ENCODE measurements at regions not wholly inside any gene's neighbourhood (a gene's known extent, or its start where the extent isn't known, plus 50 kb on each side); places are given as distances from the start of the nearest gene placed in this dataset.
"Not testable (repeated sequence)": the region's sequence is repeated elsewhere in the genome, so short reads cannot be mapped to it uniquely, and the experiment has no call there.

- DNase-seq (ENCODE audit: low spot score), result no peak
Measured at GRCh38 chr21:15119486-15119885, 54.7 kb upstream of the NRIP1 start.

- DNase-seq (ENCODE audit: low spot score), result no peak
Measured at GRCh38 chr21:15121097-15121654, 56.4 kb upstream of the NRIP1 start.

- DNase-seq (ENCODE audit: low spot score), result no peak
Measured at GRCh38 chr21:15121655-15122120, 56.9 kb upstream of the NRIP1 start.

- DNase-seq (ENCODE audit: low spot score), result no peak
Measured at GRCh38 chr21:15122241-15122640, 57.4 kb upstream of the NRIP1 start.

GRCh38 chr21:15124731-15125130 is 59.9 kb upstream of the NRIP1 start:
- DNase-seq (ENCODE audit: low spot score), result no peak

GRCh38 chr21:15126948-15127347 is 62.1 kb upstream of the NRIP1 start:
- no peak for DNase-seq (ENCODE audit: low spot score)

GRCh38 chr21:15127437-15127836 is 62.6 kb upstream of the NRIP1 start:
- no peak for DNase-seq (ENCODE audit: low spot score)

GRCh38 chr21:15128267-15128666 is 63.5 kb upstream of the NRIP1 start:
- no peak for DNase-seq (ENCODE audit: low spot score)

GRCh38 chr21:15128714-15129113 is 63.9 kb upstream of the NRIP1 start:
- DNase-seq (ENCODE audit: low spot score), result not testable (repeated sequence)

- no peak for DNase-seq (ENCODE audit: low spot score)
Measured at GRCh38 chr21:15130326-15130725, 65.5 kb upstream of the NRIP1 start.

- DNase-seq (ENCODE audit: low spot score), result no peak
Measured at GRCh38 chr21:15130751-15131150, 66.0 kb upstream of the NRIP1 start.

GRCh38 chr21:15132781-15133180 is 68.0 kb upstream of the NRIP1 start:
- DNase-seq (ENCODE audit: low spot score), result no peak

GRCh38 chr21:15134701-15135470 is 70.1 kb upstream of the NRIP1 start:
- DNase-seq (ENCODE audit: low spot score), result no peak

- no peak for DNase-seq (ENCODE audit: low spot score)
Measured at GRCh38 chr21:15135867-15136629, 71.2 kb upstream of the NRIP1 start.

GRCh38 chr21:15138490-15138889 is 73.7 kb upstream of the NRIP1 start:
- DNase-seq (ENCODE audit: low spot score), result no peak

- no peak for DNase-seq (ENCODE audit: low spot score)
Measured at GRCh38 chr21:15139898-15140297, 75.1 kb upstream of the NRIP1 start.

GRCh38 chr21:15140321-15141019 is 75.7 kb upstream of the NRIP1 start:
- DNase-seq (ENCODE audit: low spot score), result no peak

- DNase-seq (ENCODE audit: low spot score), result peak; percentile 52
Measured at GRCh38 chr21:15141261-15141970, 76.6 kb upstream of the NRIP1 start.

GRCh38 chr21:15144026-15144425 is 79.2 kb upstream of the NRIP1 start:
- no peak for DNase-seq (ENCODE audit: low spot score)

- DNase-seq (ENCODE audit: low spot score), result no peak
Measured at GRCh38 chr21:15148437-15148836, 83.6 kb upstream of the NRIP1 start.

GRCh38 chr21:15149600-15150224 is 84.9 kb upstream of the NRIP1 start:
- DNase-seq (ENCODE audit: low spot score), result no peak

Measured in ureter (tissue), 1 donor.